SK-N-SH (cell line): ENCODE measurements at regions not wholly inside any gene's neighbourhood (a gene's known extent, or its start where the extent isn't known, plus 50 kb on each side); places are given as distances from the start of the nearest gene placed in this dataset.

Source experiments
- CTCF ChIA-PET: fragments of 300-600, 350-600 bp; formaldehyde crosslinking; extraction: SDS; loops from one replicate; lab custom pipeline; 2021; lab: Yijun Ruan, JAX
- POLR2A ChIA-PET: fragments of 350-600 bp; sonication (Branson Sonifier 250); formaldehyde crosslinking; extraction: SDS; loops from one replicate; lab custom pipeline; 2020; ENCODE audit warnings: antibody characterized with exemption, inconsistent platforms; lab: Yijun Ruan, JAX
- DNase-seq: peaks from one replicate; pipeline ENCODE4 v3.0.0; 2012
- H2AFZ ChIP-seq: fragments of 200-600 bp; sonication (generic); 2 replicates; pipeline ENCODE4 v1.8.1; 2016; ENCODE audit warnings: antibody characterized with exemption, mild to moderate bottlenecking, low read depth
- H3F3A ChIP-seq: fragments of 200-600 bp; sonication (generic); replicated peaks from 2 replicates; pipeline ENCODE3; 2016; ENCODE audit warnings: antibody characterized with exemption, mild to moderate bottlenecking; ENCODE audit not compliant: insufficient read depth
- H3K27ac ChIP-seq, 2 experiments: fragments of 200-500 bp in 1 of 2; fragments of 200-600 bp in 1 of 2; sonication (Bioruptor generic) in 1 of 2; sonication (generic), shearing (Covaris generic) in 1 of 2; 2 replicates each; pipeline versions ENCODE4 v1.5.1 to v1.6.1; 2014 to 2016; ENCODE audit warnings: low read depth in 2 of 2, inconsistent platforms in 1 of 2, low read length in 1 of 2, mild to moderate bottlenecking in 1 of 2, mixed read lengths in 1 of 2
- H3K27me3 ChIP-seq: fragments of 200-600 bp; sonication (generic), shearing (Covaris generic); 2 replicates; pipeline ENCODE4 v1.6.1; 2016; ENCODE audit warnings: mixed run types; ENCODE audit not compliant: insufficient read depth
- H3K36me3 ChIP-seq, 2 experiments: fragments of 200-500 bp in 1 of 2; fragments of 200-600 bp in 1 of 2; sonication (Bioruptor generic) in 1 of 2; sonication (generic) in 1 of 2; replicated peaks in 1 of 2; 2 replicates each; pipeline versions ENCODE3 to v1.5.1; 2014 to 2016; ENCODE audit warnings: low read length in 1 of 2, mild to moderate bottlenecking in 1 of 2; ENCODE audit not compliant: insufficient read depth in 2 of 2, control insufficient read depth in 1 of 2
- H3K4me1 ChIP-seq, 2 experiments: fragments of 200-500 bp in 1 of 2; fragments of 200-600 bp in 1 of 2; sonication (Bioruptor generic) in 1 of 2; sonication (generic), shearing (Covaris generic) in 1 of 2; 2 replicates each; pipeline versions ENCODE4 v1.5.1 to v1.6.1; 2014 to 2016; ENCODE audit warnings: low read depth in 1 of 2, low read length in 1 of 2, mixed run types in 1 of 2; ENCODE audit not compliant: insufficient read depth in 2 of 2, control insufficient read depth in 1 of 2
- H3K4me2 ChIP-seq: fragments of 200-600 bp; sonication (generic), shearing (Covaris generic); 2 replicates; pipeline ENCODE4 v1.6.1; 2017; ENCODE audit warnings: mixed run types
- H3K4me3 ChIP-seq, 2 experiments: fragments of 200-500 bp in 1 of 2; fragments of 200-600 bp in 1 of 2; sonication (Bioruptor generic) in 1 of 2; sonication (generic), shearing (Covaris generic) in 1 of 2; 2 replicates each; pipeline versions ENCODE4 v1.5.1 to v1.8.1; 2014 to 2016; ENCODE audit warnings: low read depth in 2 of 2, inconsistent platforms in 1 of 2, low read length in 1 of 2, mild to moderate bottlenecking in 1 of 2, mixed read lengths in 1 of 2, moderate library complexity in 1 of 2
- H3K79me2 ChIP-seq: fragments of 200-600 bp; sonication (generic); 2 replicates; pipeline ENCODE4 v1.8.1; 2017; ENCODE audit warnings: mild to moderate bottlenecking; ENCODE audit not compliant: insufficient read depth
- H3K9ac ChIP-seq: fragments of 200-600 bp; sonication (generic); 2 replicates; pipeline ENCODE4 v1.6.1; 2017; ENCODE audit warnings: mixed run types
- H3K9me2 ChIP-seq: fragments of 200-600 bp; sonication (generic); 2 replicates; pipeline ENCODE4 v1.6.1; 2017; ENCODE audit warnings: mixed run types
- H3K9me3 ChIP-seq: fragments of 200-600 bp; sonication (generic); 2 replicates; pipeline ENCODE4 v1.6.1; 2017; ENCODE audit warnings: mixed run types, mild to moderate bottlenecking, moderate library complexity
- H4K20me1 ChIP-seq: fragments of 200-600 bp; sonication (generic); 2 replicates; pipeline ENCODE4 v1.6.1; 2017; ENCODE audit warnings: mild to moderate bottlenecking, mixed run types; ENCODE audit not compliant: insufficient read depth
- ELF1 ChIP-seq: IDR thresholded peaks from 2 replicates; pipeline ENCODE4 v1.4.0; 2012
- EP300 ChIP-seq, 2 experiments: IDR thresholded peaks; 2 replicates each; pipeline versions ENCODE4 v1.4.0 to v1.6.1; 2012; ENCODE audit warnings: borderline replicate concordance in 1 of 2, low read depth in 1 of 2, low read length in 1 of 2
- FOXJ3 ChIP-seq: sonication (generic); formaldehyde crosslinking; IDR thresholded peaks from 2 replicates; pipeline ENCODE4 v1.5.1; 2020; ENCODE audit warnings: mild to moderate bottlenecking, missing genetic modification reagents
- FOXM1 ChIP-seq: IDR thresholded peaks from 2 replicates; pipeline ENCODE4 v1.4.0; 2012; ENCODE audit warnings: low read depth, mild to moderate bottlenecking
- GABPA ChIP-seq: IDR thresholded peaks from 2 replicates; pipeline ENCODE4 v1.4.0; 2012; ENCODE audit warnings: low read depth, mild to moderate bottlenecking
- GATA2 ChIP-seq: sonication (generic); formaldehyde crosslinking; IDR thresholded peaks from 2 replicates; pipeline ENCODE4 v1.5.0; 2020; ENCODE audit warnings: mild to moderate bottlenecking, missing genetic modification reagents
- JUND ChIP-seq: IDR thresholded peaks from 2 replicates; pipeline ENCODE4 v1.4.0; 2012
- MXI1 ChIP-seq: IDR thresholded peaks from 2 replicates; pipeline ENCODE4 v1.6.1; 2012; ENCODE audit warnings: mild to moderate bottlenecking, low read depth, low read length, improper control_type of control experiment
- NFIC ChIP-seq: IDR thresholded peaks from 2 replicates; pipeline ENCODE4 v1.4.0; 2012; ENCODE audit warnings: borderline replicate concordance
- PBX3 ChIP-seq: IDR thresholded peaks from 2 replicates; pipeline ENCODE4; 2012
- POLR2AphosphoS5 ChIP-seq: IDR thresholded peaks from 2 replicates; pipeline ENCODE4 v1.6.1; 2012; ENCODE audit warnings: low read depth, low read length
- RFX5 ChIP-seq: IDR thresholded peaks from 2 replicates; pipeline ENCODE4 v1.6.1; 2012; ENCODE audit warnings: mild to moderate bottlenecking, improper control_type of control experiment, low read length
- RXRA ChIP-seq: IDR thresholded peaks from 2 replicates; pipeline ENCODE4 v1.4.0; 2012; ENCODE audit warnings: low read depth, mild to moderate bottlenecking, borderline replicate concordance
- SMC3 ChIP-seq: IDR thresholded peaks from 2 replicates; pipeline ENCODE4 v1.6.1; 2012; ENCODE audit warnings: low read depth, low read length, improper control_type of control experiment
- TAF1 ChIP-seq: IDR thresholded peaks from 2 replicates; pipeline ENCODE4 v1.6.1; 2012; ENCODE audit warnings: low read depth, mild to moderate bottlenecking, low read length, moderate library complexity, borderline replicate concordance
- YY1 ChIP-seq: IDR thresholded peaks from 2 replicates; pipeline ENCODE4 v1.4.0; 2012; ENCODE audit warnings: low read depth, mild to moderate bottlenecking
- WGBS: methylation state at CpG from one replicate; pipeline ENCODE4 v1.1.6; 2017; ENCODE audit warnings: low lambda C conversion rate; 5-methylcytosine and 5-hydroxymethylcytosine counted together

DNA sequence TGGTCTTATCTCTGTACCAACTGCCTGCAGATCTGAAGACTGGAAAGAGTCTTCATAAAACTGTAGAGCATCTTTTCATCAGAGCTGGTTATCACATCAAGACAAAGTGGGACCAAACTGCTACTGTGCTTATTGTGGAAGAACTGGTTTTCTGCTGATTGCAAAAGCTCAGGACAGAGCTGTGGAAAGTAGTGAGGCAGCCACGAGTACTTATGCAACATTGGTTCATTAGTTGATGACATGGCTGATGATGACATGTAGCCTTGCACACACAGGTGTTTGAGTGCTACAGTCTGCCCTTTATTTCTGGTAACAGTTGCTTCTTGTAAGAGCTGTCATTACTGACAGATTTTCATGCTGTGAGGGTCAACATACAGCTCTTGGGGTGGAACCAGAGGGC lies 185.4 kb upstream of the GUCY1A2 start:
- Histone ChIP-seq H3F3A (no peaks in the 10 kb centered on the region), H3K79me2 (no peaks in the 10 kb centered on the region), H3K36me3 (no peaks in the 10 kb centered on the region), H4K20me1 (no peaks in the 10 kb centered on the region), H3K4me1 (no peaks in the 10 kb centered on the region), H3K27ac (no peak overlapping the region), H3K4me2 (no peak overlapping the region), H3K9me2 (no peaks in the 10 kb centered on the region), H3K9me3 (no peaks in the 10 kb centered on the region), H3K9ac (no peak overlapping the region), H2AFZ (no peak overlapping the region), H3K27me3 (no peaks in the 10 kb centered on the region), H3K4me3 (no peak overlapping the region)
- TF ChIP-seq RFX5 (no peak), EP300 (IDR thresholded peaks at IDR 0.05; ENCODE audit: borderline replicate concordance in 1 of 2, low read depth in 1 of 2, low read length in 1 of 2) (no peak), YY1 (no peak), FOXM1 (no peak), ELF1 (no peak), POLR2AphosphoS5 (no peak), JUND (no peak)
- DNase-seq: no peak
- ChIA-PET CTCF (no interaction called here), POLR2A (no interaction called here)
- 0% methylated on average over 1 of the region's 1 CpG for WGBS

DNA sequence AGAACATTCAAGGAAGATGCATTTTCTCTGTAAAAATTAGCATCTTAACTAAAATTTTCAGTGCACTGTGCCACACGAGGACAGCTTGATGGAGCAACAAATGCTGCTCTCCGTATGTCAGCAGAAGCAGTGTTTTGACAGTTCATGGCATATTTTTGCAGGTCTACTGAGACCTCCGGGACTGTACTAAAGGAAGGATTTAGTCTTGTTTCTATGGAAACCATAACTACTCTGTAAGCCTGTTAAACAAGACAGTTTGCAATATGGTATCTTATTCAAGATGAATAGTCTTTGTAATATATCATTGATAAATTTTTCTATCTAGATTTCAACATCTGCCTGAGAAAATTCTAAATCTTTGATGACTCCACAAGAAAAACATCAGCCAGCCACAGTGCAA lies 184.0 kb upstream of the GUCY1A2 start:
- H3K27ac ChIP-seq: no peak overlapping the region
- no peak overlapping the region for H3K9ac ChIP-seq
- WGBS: 2% methylated on average over 3 of the region's 3 CpGs
- H3K4me3 ChIP-seq: no peak overlapping the region
- H3K9me3 ChIP-seq: no peaks in the 10 kb centered on the region
- H2AFZ ChIP-seq: no peak overlapping the region
- H4K20me1 ChIP-seq: no peaks in the 10 kb centered on the region
- no peak for DNase-seq
- CTCF ChIA-PET: no interaction called here
- POLR2A ChIA-PET: no interaction called here
- H3F3A ChIP-seq: no peaks in the 10 kb centered on the region
- no peaks in the 10 kb centered on the region for H3K9me2 ChIP-seq
- TF ChIP-seq PBX3: no peak
- no peak for TF ChIP-seq TAF1
- no peak for TF ChIP-seq GATA2 (CRISPR knock-in tag)
- no peak for TF ChIP-seq RXRA
- no peak for TF ChIP-seq NFIC
- no peak for TF ChIP-seq MXI1
- no peak for TF ChIP-seq FOXJ3 (CRISPR knock-in tag)
- TF ChIP-seq SMC3: no peak
- TF ChIP-seq GABPA: no peak
- no peak for TF ChIP-seq YY1
- no peaks in the 10 kb centered on the region for H3K79me2 ChIP-seq
- no peaks in the 10 kb centered on the region for H3K4me1 ChIP-seq
- no peaks in the 10 kb centered on the region for H3K36me3 ChIP-seq
- no peaks in the 10 kb centered on the region for H3K27me3 ChIP-seq
- no peak overlapping the region for H3K4me2 ChIP-seq
